ENCODE measurements at regions not wholly inside any gene's neighbourhood (a gene's known extent, or its start where the extent isn't known, plus 50 kb on each side); places are given as distances from the start of the nearest gene placed in this dataset.
"Not testable (repeated sequence)": the region's sequence is repeated elsewhere in the genome, so short reads cannot be mapped to it uniquely, and the experiment has no call there.

- no peak for DNase-seq
Measured at GRCh38 chr6:4655196-4656025, 120.8 kb upstream of the CDYL start.

GRCh38 chr6:4653141-4653540 lies 123.1 kb upstream of the CDYL start:
- no peak for DNase-seq

- DNase-seq = no peak
Measured at GRCh38 chr6:4651831-4652467, 124.3 kb upstream of the CDYL start.

GRCh38 chr6:4649728-4650127 lies 126.5 kb upstream of the CDYL start:
- no peak for DNase-seq

- DNase-seq = peak; percentile 6
Measured at GRCh38 chr6:4647414-4648365, 128.5 kb upstream of the CDYL start.

- no peak for DNase-seq
Measured at GRCh38 chr6:4645713-4646360, 130.4 kb upstream of the CDYL start.

- no peak for DNase-seq
Measured at GRCh38 chr6:4644996-4645395, 131.2 kb upstream of the CDYL start.

GRCh38 chr6:4641461-4641860 lies 134.7 kb upstream of the CDYL start:
- no peak for DNase-seq

GRCh38 chr6:4640139-4640538 lies 136.1 kb upstream of the CDYL start:
- DNase-seq = no peak

GRCh38 chr6:4638641-4639040 lies 137.6 kb upstream of the CDYL start:
- DNase-seq = no peak

GRCh38 chr6:4637691-4638433 lies 138.3 kb upstream of the CDYL start:
- DNase-seq = no peak

- no peak for DNase-seq
Measured at GRCh38 chr6:4636881-4637224, 139.4 kb upstream of the CDYL start.

- no peak for DNase-seq
Measured at GRCh38 chr6:4636191-4636880, 139.9 kb upstream of the CDYL start.

GRCh38 chr6:4635666-4636065 lies 140.5 kb upstream of the CDYL start:
- no peak for DNase-seq

- DNase-seq = no peak
Measured at GRCh38 chr6:4632421-4632820, 143.8 kb upstream of the CDYL start.

GRCh38 chr6:4629789-4630188 lies 146.4 kb upstream of the CDYL start:
- DNase-seq = not testable (repeated sequence)

- no peak for DNase-seq
Measured at GRCh38 chr6:4625557-4625956, 150.6 kb upstream of the CDYL start.

- no peak for DNase-seq
Measured at GRCh38 chr6:4624726-4625125, 151.5 kb upstream of the CDYL start.

- DNase-seq = no peak
Measured at GRCh38 chr6:4620284-4621151, 155.7 kb upstream of the CDYL start.

GRCh38 chr6:4616311-4616710 lies 159.9 kb upstream of the CDYL start:
- DNase-seq = no peak

- DNase-seq = no peak
Measured at GRCh38 chr6:4615891-4616290, 160.3 kb upstream of the CDYL start.

Measured in CD4-positive, alpha-beta T cell treated with Interleukin-12 subunit alpha and Interleukin-12 subunit beta, for 1 hour (primary cell).